HG03558 (cell line): ENCODE measurements at regions not wholly inside any gene's neighbourhood (a gene's known extent, or its start where the extent isn't known, plus 50 kb on each side); places are given as distances from the start of the nearest gene placed in this dataset.

ENCODE experiments used
- ATAC-seq: cut with Tn5 transposase; IDR thresholded peaks from one replicate; pipeline ENCODE4 v1.9.1; 2021; ENCODE audit warnings: moderate number of reproducible peaks; ENCODE audit not compliant: unreplicated experiment; ENCODE audit errors: extremely low read depth

- no peak for ATAC-seq
Observed at GRCh38 chr4:19135895-19136633, 1114.5 kb upstream of the LCORL start.

- no peak for ATAC-seq
Observed at GRCh38 chr4:19134685-19135084, 1113.1 kb upstream of the LCORL start.

- ATAC-seq: no peak
Observed at GRCh38 chr4:19133315-19133714, 1111.8 kb upstream of the LCORL start.

GRCh38 chr4:19130866-19131265 is 1109.3 kb upstream of the LCORL start:
- ATAC-seq: no peak

GRCh38 chr4:19128176-19128575 is 1106.6 kb upstream of the LCORL start:
- no peak for ATAC-seq

GRCh38 chr4:19126903-19127302 is 1105.3 kb upstream of the LCORL start:
- no peak for ATAC-seq

- no peak for ATAC-seq
Observed at GRCh38 chr4:19123681-19124080, 1102.1 kb upstream of the LCORL start.

GRCh38 chr4:19119904-19120560 is 1098.5 kb upstream of the LCORL start:
- ATAC-seq: no peak

GRCh38 chr4:19117022-19117421 is 1095.5 kb upstream of the LCORL start:
- ATAC-seq: no peak

GRCh38 chr4:19104176-19104575 is 1082.6 kb upstream of the LCORL start:
- no peak for ATAC-seq

- no peak for ATAC-seq
Observed at GRCh38 chr4:19095491-19096046, 1074.0 kb upstream of the LCORL start.

GRCh38 chr4:19093951-19094350 is 1072.4 kb upstream of the LCORL start:
- no peak for ATAC-seq

- no peak for ATAC-seq
Observed at GRCh38 chr4:19092797-19093196, 1071.2 kb upstream of the LCORL start.

- ATAC-seq: no peak
Observed at GRCh38 chr4:19074036-19074435, 1052.5 kb upstream of the LCORL start.

- ATAC-seq: no peak
Observed at GRCh38 chr4:19063662-19064061, 1042.1 kb upstream of the LCORL start.

GRCh38 chr4:19054916-19055315 is 1033.4 kb upstream of the LCORL start:
- no peak for ATAC-seq

- no peak for ATAC-seq
Observed at GRCh38 chr4:19051831-19052230, 1030.3 kb upstream of the LCORL start.

- ATAC-seq: no peak
Observed at GRCh38 chr4:19047279-19047880, 1025.8 kb upstream of the LCORL start.

GRCh38 chr4:19039816-19040215 is 1018.3 kb upstream of the LCORL start:
- no peak for ATAC-seq

GRCh38 chr4:19038231-19038630 is 1016.7 kb upstream of the LCORL start:
- ATAC-seq: no peak
